GM18868 (cell line): ENCODE measurements at regions not wholly inside any gene's neighbourhood (a gene's known extent, or its start where the extent isn't known, plus 50 kb on each side); places are given as distances from the start of the nearest gene placed in this dataset.
"Not testable (repeated sequence)": the region's sequence is repeated elsewhere in the genome, so short reads cannot be mapped to it uniquely, and the experiment has no call there.

Source experiments
- ATAC-seq: cut with Tn5 transposase; IDR thresholded peaks from one replicate; pipeline ENCODE4 v1.9.1; 2021; ENCODE audit warnings: mild to moderate bottlenecking, moderate library complexity; ENCODE audit not compliant: unreplicated experiment

DNA sequence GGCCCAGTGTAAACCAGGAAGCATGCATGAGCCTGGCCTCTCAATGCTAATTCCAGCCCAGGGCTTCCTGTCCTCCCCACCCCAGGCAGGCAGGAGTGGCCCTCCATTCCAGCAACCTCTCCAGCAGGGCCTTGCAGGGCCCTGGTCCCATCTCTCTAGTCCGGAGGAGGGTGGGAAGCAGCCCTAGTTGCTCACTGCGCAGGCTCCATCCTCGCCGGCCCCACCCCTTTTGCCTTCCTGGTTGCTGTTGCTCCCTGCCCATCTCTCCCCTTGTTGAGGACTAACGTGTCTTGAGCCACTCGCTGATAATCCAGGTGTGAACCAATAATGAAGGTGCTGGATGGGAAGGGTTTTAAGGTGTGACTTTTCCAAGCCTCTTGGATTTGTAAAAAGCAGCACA, 161.2 kb upstream of the BCOR start:
- no peak for ATAC-seq

DNA sequence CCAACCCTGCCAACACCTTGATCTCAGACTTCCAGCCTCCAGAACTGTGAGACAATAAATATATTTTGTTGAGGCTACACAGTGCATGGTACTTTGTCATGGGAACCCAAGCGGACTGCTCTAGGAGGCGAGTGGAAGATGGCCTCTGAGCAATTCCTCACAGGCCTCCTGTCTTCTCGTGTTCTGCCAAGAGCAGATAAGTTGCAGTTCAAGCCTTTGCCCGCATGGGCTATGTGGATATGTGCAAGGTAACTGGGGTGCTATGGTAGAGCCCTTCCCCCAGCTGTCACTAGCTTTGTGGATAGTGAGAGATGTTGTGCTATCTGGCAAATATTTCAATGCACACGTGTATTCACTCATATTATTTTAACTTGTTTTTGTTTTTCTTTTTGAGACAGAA, 156.0 kb upstream of the BCOR start:
- ATAC-seq = no peak

DNA sequence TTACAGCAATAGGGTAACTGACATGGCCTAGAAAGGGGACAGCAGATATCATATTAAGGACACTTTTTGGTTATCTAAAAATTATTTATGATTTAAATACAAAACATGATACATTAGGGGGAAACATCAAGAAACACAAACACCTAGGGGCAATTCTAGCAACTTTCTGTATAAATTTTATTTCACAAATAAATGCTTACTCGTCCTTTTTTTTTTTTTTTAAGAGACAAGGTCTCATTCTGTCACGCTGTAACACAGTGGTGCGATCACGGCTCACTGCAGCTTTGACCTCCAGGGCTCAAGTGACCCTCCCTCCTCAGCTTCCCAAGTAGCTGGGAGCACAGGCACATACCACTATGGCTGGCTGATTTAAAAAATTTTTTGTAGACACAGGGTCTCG, 151.8 kb upstream of the BCOR start:
- no peak for ATAC-seq

DNA sequence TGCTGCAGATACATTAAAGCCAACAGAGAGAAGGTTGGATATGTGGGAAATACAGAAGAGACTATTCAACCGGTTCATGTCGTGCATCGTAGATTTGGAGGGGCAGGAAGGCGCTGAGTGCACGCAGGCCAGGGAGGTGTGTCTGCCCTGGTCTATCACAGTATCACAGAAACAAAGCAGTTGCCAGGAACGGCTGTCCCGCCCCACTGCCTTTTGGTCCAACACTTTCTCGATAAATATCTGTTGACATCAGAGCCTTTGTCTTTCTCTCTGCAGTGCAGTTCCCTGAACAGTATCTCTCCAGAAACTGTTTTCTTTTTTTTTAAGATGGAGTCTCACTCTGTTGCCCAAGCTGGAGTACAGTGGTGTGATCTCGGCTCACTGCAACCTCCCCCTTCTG, 151.1 kb upstream of the BCOR start:
- ATAC-seq = no peak

DNA sequence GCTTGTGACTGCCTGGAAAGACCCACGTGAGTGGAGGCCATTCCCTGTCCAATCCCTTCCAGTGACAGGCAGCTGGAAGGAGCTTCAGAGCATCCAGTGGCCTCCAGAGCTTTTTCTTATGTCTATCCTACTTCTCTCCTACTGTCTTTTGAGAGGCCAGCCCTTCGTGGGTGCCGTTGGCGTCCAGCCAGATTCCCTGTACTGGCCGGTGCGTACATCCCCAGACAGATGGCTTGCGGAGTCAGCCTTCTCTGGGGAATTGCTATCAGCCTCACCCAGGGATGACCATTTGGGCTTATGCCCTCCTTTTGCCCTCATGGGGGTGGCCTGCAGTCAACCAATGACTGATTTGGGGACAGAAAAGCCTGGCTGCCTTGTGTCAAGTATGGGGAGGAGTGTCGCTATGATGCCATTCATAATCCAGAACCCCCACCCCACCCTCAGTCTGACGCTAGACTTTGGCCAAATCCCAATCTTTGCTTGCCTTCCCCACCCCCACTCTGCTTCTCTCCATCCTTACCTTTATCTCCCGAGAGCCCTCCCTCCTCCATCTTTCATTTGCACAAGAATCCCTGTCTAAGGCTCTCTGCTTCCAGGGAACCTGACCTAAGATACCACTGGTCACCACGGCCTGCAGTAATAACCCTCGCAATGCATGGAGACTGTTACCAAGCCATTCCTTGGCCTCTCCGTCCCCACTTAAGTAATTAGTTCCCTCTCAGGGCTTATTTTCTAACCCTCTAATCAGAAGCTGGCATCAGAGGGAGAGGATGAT, 150.3 kb upstream of the BCOR start:
- ATAC-seq = no peak

DNA sequence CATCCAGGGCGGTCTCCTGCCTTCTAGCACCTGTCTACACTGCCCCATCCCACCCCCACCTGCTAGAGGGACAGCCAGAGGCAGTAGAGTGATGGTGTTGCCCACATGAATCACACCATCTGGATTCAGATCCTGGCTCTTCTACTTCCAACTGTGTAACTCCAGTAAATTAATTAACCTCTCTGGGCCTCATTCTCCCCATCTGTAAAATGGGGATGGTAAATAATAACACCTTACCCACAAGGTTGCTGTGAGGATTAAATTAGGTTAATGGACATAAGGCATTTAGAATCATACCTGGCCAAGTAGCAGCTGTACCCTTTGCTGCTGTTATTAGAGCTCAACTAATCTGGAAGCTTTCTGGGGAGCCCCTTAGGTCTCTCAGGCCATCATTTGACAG, 149.6 kb upstream of the BCOR start:
- ATAC-seq = no peak

DNA sequence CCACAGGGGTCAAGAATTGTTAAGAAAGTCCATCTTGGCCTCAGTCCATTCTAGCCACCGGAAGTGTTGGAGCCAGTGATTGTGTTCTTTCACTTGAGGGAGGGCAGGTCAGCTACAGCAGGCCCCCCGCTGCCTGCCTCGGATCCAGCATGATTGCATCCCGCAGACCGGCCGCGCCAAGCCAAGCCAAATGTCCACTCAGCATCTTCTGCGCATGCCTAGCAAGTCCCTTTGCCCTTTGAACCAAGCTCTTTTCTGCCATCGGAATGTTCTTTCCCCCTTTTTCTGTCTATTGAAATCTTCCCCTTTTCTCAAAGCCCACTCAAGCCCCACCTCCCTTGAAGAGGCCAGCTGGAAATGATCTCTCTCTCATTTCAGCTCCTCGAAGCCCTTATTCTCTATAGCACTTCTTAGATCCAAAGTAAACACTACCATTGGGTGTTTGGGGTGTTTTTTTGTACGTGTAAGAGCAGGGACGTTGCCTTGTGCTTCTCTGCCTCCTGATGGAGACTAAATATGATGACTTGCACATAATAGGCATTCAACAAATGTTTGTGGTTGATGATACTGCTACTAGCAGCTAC, 147.8 kb upstream of the BCOR start:
- ATAC-seq = no peak

DNA sequence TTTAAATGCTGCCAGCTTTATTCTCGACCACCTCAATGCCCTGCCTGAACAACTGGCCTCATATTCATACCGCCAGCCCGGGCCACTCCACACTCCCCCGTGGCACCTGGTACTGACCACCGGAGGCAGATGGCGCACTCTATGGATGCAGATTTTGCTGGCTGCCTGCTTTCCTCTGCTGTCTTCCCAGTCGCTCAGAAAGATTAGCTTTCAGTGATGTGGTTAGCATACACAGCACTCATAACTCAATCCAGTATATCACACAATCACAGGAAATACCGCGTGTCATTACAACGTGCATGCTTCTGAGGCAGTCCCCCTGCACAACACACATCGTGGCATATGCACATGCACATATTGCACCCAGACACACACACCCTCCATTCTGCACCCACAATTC, 147.2 kb upstream of the BCOR start:
- ATAC-seq = no peak

DNA sequence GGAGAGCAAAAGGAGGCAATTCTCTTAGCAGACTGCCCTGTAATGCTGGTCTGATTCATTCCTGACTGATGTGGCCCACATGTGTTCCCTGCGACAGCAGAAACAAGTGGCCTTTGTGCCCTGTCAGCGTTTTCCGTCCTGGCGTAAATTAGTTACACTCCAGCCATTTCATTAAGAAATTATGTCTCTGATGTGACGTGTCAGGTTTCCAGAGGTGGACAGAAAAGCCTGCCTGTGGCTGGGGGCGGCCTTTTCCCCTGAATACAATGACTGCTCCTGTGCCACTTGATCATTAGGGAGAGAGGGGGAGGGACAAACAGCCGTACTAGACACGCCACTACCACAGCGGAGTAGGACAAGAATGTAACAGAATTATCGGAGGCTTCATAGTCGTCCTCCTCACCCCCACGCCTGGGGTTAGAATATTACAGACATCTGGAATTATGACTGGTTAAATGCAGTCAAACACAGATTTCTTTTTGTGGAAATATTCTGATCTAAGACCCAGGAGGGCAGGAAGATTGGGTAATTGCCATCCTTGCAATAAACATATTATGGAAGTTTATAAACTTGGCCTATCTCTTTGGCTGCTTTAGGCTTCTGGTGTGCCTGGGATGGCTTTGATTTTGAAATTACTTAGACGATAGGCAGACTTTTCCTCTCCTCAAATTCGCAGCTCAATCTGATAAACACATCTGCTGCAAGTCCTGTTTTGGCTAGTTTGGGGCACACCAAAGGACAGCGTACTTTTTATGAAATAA, 146.2 kb upstream of the BCOR start:
- no peak for ATAC-seq

DNA sequence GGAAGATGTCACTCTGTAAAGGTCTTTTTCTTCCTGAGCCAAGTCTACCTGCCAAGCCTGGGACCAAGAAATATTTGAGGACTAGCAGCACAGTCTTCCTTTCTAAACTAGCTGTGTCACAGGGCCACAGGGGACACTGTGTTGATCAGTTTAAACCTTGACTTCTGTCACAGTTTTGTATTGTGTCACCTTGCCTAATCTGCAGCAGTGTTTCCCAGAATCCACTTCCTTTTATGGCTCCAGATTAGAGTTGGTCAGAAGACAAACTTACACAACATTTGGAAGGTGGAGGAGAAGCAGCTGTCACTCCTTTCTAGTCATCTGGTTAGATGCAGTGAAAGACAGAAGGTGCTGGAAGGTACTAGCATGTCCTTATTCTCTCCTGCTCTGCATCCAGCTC, 143.1 kb upstream of the BCOR start:
- ATAC-seq = no peak

DNA sequence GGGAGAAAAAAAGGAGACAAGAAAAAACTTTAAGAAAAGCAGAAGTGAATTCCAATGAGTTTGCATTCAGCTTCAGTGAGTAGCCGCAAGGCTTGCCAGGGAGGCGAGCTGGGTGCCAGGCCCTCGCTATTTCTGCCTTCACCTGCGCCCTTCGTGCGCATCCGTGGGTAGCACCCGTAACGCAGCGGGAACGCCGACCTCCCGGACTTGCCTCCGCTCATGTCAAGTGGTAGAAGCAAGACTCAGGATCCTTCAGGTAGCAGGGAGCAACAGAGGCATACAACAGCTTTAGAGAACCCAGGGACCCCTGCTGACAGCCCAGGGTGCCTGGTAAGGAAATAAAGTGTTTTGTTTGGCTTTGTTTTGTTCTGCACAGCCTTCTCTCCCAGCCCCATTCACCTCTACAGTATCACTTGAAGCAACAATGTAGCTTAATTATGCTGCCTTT, 140.0 kb upstream of the BCOR start:
- no peak for ATAC-seq

DNA sequence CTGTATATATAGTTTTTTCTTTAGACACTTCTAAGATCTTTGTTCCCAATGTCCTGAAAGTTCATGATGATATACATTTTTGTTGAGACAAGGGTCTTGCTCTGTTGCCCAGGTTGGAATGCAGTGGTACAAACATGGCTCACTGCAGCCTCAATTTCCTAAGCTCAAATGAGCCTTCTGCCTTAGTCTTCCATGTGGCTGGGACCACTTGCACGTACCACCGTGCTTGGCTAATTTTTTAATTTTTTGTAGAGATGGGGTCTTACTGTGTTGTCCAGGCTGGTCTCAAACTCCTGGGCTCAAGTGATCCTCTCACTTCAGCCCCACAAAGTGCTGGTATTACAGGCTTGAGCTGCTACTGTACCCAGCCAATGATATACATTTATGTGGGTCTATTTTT, 132.9 kb upstream of the BCOR start:
- no peak for ATAC-seq

DNA sequence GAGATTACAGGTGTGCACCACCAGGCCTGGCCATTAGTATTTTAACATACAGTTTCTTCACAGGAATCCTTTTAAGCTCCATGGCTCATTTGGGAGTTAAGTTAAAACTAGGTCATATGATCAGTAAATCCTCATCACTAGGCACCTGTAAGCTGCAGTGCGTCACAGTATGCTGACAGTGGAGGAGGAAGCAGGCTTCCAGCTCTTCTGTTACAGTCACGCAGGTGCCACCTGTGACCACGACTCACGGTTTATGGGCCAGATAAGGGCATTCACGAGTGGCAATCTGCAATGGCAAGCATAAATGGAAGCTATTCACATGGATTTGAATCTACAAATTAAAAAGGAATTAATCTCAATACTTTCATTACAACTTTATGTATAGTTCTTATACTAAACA, 129.4 kb upstream of the BCOR start:
- ATAC-seq = no peak

DNA sequence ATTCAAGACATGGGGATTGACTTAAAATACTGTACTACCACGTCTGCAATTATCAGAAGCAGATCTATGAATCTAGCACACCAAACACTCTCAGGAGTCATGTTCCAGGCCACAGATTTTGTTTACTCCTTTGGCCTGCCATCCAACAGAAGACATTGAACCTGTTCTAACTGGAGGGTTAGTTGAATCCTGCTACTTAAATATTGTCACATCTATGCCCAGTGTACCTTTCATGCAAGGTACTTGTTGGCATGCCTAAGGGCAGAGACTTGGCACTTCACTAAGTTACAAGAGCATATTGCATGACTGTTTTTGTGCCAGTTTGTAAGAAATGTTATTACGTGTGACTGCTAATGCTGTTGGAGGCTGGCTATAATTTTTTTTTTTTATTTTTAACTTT, 126.9 kb upstream of the BCOR start:
- ATAC-seq = no peak

DNA sequence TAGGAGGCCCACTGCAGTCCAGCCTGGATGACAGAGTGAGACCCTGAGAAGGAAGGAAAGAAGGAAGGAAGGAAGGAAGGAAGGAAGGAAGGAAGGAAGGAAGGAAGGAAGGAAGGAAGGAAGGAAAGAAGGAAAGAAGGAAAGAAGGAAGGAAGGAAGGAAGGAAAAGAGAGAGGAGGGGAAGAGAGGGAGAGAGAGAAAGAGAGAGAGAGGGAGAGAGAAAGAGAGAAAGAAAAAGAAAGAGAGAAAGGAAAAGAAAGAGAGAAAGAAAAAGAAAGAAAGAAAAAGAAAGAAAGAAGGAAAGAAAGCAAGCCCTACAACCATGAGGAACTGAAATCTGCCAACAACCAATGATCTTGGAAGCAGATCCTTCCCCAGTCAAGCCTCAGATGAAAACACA, 124.9 kb upstream of the BCOR start:
- ATAC-seq = not testable (repeated sequence)

DNA sequence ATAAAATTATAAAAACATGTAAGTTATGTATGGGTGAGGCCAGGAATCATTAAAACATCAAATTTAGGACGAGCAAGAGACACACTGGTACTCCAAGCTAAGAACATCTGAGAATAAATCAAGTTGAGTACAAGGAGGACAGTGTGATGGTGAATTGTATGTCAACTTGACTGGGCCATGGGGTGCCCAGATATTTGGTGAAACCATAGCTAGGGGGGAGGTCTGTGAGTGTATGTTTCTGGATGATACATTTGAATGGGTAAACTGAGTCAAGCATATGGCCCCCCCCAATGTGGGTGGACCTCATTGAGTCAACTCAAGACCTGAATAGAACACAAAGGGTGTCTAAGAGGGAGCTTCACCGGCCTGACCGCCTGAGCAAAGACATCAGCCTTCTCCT, 115.3 kb upstream of the BCOR start:
- no peak for ATAC-seq

DNA sequence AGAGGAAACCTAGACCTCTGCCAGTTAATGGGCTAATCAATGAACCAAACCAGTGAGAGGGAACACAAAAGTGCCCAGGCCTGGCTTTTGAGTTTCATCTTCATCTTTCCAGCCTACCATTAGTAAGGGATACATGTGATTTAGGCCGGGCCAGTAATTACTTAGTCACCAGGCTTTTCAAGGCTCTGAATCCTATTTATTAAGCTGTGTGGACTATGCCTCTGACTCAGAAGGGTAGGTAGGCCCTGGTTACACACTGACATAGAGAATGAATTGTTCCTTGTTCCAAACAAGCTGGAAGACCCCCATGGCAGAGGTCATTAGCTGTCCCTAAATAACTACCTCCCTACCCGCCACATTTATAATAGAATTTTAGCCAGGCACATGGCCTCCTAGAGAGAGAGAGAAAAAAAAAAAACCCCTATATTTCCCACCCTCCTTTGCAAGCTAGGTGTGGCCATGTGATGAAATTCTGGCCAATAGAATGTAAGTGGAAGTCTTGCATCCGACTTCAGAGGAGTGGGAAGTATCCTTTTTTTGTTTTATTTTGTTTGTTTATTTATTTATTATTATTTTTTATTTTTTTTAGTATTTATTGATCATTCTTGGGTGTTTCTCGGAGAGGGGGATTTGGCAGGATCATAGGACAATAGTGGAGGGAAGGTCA, 112.3 kb upstream of the BCOR start:
- no peak for ATAC-seq

DNA sequence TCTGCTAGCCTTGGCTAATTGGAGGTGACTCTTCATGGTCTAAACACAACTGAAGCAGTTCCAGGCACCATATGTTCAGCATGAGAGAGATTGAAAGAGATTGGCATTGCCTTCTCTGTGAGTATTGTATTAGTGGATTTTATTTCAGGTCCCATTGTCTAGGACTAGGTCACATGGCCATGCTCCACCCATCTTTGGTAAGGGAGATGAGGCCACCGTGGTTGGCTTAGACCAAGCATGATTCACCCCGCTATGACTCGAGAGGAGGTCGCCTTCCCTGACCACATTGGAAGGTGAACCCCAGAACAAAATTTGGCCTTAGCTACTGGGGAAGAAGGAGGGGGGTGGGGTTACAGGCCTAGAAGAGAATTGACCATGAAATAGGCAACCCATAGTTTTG, 109.9 kb upstream of the BCOR start:
- ATAC-seq = peak; percentile 46

DNA sequence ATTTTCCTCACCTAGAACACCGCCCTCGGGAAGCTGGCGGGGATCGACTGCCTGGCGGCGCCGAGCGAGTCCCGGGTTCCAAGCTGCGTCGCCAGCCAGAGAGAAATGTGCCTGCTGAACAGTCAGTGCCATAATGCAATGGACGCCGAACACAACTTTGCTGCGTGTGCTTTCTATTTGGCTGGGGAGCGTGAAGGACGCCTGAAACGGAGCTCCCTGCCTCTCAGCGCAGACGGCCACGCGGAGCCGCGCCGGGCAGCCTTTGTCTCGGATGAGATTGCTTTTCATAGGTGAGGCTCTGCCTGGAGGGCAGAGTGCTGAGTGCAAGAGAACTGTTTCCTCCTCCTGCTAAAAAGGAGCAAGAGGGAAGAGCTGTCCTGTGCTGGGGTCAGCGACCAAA, 107.7 kb upstream of the BCOR start:
- ATAC-seq = no peak

DNA sequence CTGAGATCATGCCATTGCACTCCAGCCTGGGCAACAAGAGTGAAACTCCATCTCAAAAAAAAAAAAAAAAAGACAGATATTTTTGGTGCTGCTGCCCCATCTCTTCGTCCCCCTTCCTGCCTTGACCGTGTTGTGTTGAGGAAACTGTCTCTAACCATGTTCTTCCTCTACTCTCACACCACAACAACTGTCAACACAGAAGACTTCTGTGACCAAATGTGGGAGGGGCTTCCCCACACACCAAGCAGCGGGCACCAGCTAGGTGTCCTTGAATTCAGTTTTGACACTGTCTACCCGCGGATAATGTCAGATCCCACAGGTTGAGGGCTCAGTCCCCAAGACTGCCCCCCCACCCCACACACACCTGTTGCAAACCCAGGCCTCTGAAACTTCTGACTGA, 104.7 kb upstream of the BCOR start:
- ATAC-seq = no peak

DNA sequence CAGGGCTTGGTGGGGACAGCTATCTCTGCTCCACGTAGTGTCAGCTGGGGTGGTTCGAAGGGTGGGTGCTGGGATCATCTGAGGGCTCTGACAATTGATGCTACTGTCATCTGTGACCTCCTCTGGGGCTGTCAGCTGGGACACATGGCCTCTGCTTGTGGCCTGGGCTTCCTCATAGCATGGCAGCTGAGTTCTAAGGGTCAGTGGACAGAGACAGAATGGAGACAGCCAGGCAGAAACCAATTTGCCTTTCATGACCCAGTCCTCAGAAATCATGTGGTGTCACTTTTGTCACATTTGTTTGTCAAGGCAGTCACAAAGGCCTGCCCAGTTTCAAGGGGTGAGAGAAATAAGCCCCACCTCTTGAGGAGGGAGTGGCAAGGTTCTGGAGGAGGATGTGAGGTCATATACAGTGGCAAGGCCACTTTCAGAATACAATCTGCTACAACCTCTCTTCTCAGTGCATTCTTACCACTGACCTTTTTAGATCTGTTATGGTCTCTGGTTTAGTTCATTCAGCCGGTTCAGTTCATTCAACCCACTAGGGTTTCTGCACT, 103.6 kb upstream of the BCOR start:
- peak; percentile 83 for ATAC-seq
